Keratinocyte (primary cell): ENCODE measurements at regions not wholly inside any gene's neighbourhood (a gene's known extent, or its start where the extent isn't known, plus 50 kb on each side); places are given as distances from the start of the nearest gene placed in this dataset.

Experiments
- DNase-seq: peaks from one replicate; pipeline ENCODE4 v3.0.0-alpha.2; 2011; ENCODE audit warnings: low read depth, missing footprints, low spot score
- FAIRE-seq: peaks from 2 replicates; lab custom pipeline; 2011; peaks lifted over from hg19 to GRCh38; lab: Jason Lieb, UNC
- H2AFZ ChIP-seq: 2 replicates; pipeline ENCODE4 v1.6.0; 2012; ENCODE audit warnings: low read length, control low read depth, inconsistent platforms; ENCODE audit not compliant: control insufficient read depth
- H3K27ac ChIP-seq: 2 replicates; pipeline ENCODE4 v1.5.1; 2011; ENCODE audit warnings: low read length; ENCODE audit not compliant: control insufficient read depth, insufficient read depth
- H3K27me3 ChIP-seq: 3 replicates; pipeline ENCODE4 v1.6.0; 2011; ENCODE audit warnings: low read length; ENCODE audit not compliant: control insufficient read depth, insufficient read depth; ENCODE audit errors: extremely low read depth
- H3K36me3 ChIP-seq, 2 experiments: 2 replicates in 1 of 2; 3 replicates in 1 of 2; pipeline ENCODE4 v1.5.1; 2011; ENCODE audit warnings: low read length in 2 of 2, mild to moderate bottlenecking in 1 of 2; ENCODE audit not compliant: control insufficient read depth in 2 of 2, insufficient read depth in 2 of 2; ENCODE audit errors: extremely low read depth in 1 of 2
- H3K4me1 ChIP-seq: 3 replicates; pipeline ENCODE4 v1.5.1; 2011; ENCODE audit warnings: low read length; ENCODE audit not compliant: control insufficient read depth, insufficient read depth; ENCODE audit errors: extremely low read depth
- H3K4me2 ChIP-seq: 3 replicates; pipeline ENCODE4 v1.6.0; 2011; ENCODE audit warnings: low read depth, low read length; ENCODE audit not compliant: control insufficient read depth, insufficient read depth; ENCODE audit errors: extremely low read depth
- H3K4me3 ChIP-seq, 3 experiments: fragments of 200-600 bp in 1 of 3; sonication (generic) in 1 of 3; 2 replicates in 2 of 3; 3 replicates in 1 of 3; pipeline ENCODE4 v1.5.1; 2011 to 2016; ENCODE audit warnings: low read length in 3 of 3, mild to moderate bottlenecking in 3 of 3, control low read depth in 2 of 3, inconsistent platforms in 1 of 3, low read depth in 1 of 3, mixed read lengths in 1 of 3, mixed run types in 1 of 3, moderate library complexity in 1 of 3; ENCODE audit not compliant: control insufficient read depth in 2 of 3, insufficient read depth in 2 of 3; ENCODE audit errors: extremely low read depth in 1 of 3
- H3K79me2 ChIP-seq: 2 replicates; pipeline ENCODE4 v1.6.0; 2012; ENCODE audit warnings: low read length; ENCODE audit not compliant: control insufficient read depth, insufficient read depth
- H3K9ac ChIP-seq: 3 replicates; pipeline ENCODE4 v1.6.0; 2011; ENCODE audit warnings: low read length; ENCODE audit not compliant: control insufficient read depth, insufficient read depth; ENCODE audit errors: extremely low read depth
- H3K9me1 ChIP-seq: 3 replicates; pipeline ENCODE4 v1.6.0; 2011; ENCODE audit warnings: low read length; ENCODE audit not compliant: control insufficient read depth, insufficient read depth; ENCODE audit errors: extremely low read depth
- H3K9me3 ChIP-seq: 2 replicates; pipeline ENCODE4 v1.5.1; 2012; ENCODE audit warnings: low read depth, low read length; ENCODE audit not compliant: control insufficient read depth
- H4K20me1 ChIP-seq: 3 replicates; pipeline ENCODE4 v1.6.0; 2011; ENCODE audit warnings: low read length; ENCODE audit not compliant: control insufficient read depth, insufficient read depth; ENCODE audit errors: extremely low read depth
- EZH2 ChIP-seq: IDR thresholded peaks from one replicate; pipeline ENCODE4 v1.6.1; 2012; ENCODE audit warnings: inconsistent platforms, mild to moderate bottlenecking, low read length, moderate library complexity
- dilution Hi-C: fragments of 300-500 bp; cut with MboI; formaldehyde crosslinking; loops from one replicate; pipeline ENCODE4 v1.7.0; 2020; ENCODE audit warnings: low sequenced_read_pairs; ENCODE audit not compliant: extremely low pct_ligation_motif_present
- TF ChIP-seq, protein P1 (sequence below), 3 experiments: IDR thresholded peaks in 1 of 3; conservative IDR thresholded peaks in 1 of 3; optimal IDR thresholded peaks in 1 of 3; 2 replicates in 2 of 3; 3 replicates in 1 of 3; pipeline versions ENCODE3 to v1.5.1; 2011; ENCODE audit warnings: low read length in 3 of 3, mild to moderate bottlenecking in 3 of 3, moderate library complexity in 2 of 3, control low read depth in 1 of 3, inconsistent platforms in 1 of 3; ENCODE audit not compliant: insufficient read depth in 2 of 3; ENCODE audit errors: extremely low read depth in 1 of 3

DNA sequence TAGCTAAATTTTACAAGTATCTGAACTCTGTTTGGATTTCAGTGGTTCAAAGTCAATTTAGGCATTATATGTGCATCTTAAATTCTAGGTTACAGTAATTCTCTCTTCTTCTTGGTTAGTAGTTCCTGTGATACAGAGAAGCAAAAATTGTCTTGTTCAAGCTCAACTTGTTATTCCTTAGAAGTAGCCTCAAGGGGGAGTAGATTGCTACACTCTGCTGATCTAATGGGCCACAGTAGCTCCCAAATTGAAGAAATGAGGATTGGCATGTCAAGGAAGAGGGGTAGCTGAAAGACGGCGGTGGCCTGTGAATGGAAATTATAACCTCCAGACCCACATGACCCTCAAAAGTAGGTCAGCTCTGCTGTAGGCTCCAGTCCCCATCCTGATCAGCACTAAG is 334.7 kb downstream of the HRH4 start:
- dilution Hi-C loops = no loop called here
- no peaks in the 10 kb centered on the region for H3K36me3 ChIP-seq
- no peak overlapping the region for H3K4me2 ChIP-seq
- FAIRE-seq (no peak), DNase-seq (no peak)
- no peaks in the 10 kb centered on the region for H3K27me3 ChIP-seq
- H3K4me3 ChIP-seq = no peak overlapping the region
- H3K27ac ChIP-seq = no peak overlapping the region
- no peaks in the 10 kb centered on the region for H3K9me3 ChIP-seq
- H3K4me1 ChIP-seq = no peaks in the 10 kb centered on the region
- no peaks in the 10 kb centered on the region for H3K79me2 ChIP-seq
- no peaks in the 10 kb centered on the region for H3K9me1 ChIP-seq
- TF ChIP-seq, protein P1, sequence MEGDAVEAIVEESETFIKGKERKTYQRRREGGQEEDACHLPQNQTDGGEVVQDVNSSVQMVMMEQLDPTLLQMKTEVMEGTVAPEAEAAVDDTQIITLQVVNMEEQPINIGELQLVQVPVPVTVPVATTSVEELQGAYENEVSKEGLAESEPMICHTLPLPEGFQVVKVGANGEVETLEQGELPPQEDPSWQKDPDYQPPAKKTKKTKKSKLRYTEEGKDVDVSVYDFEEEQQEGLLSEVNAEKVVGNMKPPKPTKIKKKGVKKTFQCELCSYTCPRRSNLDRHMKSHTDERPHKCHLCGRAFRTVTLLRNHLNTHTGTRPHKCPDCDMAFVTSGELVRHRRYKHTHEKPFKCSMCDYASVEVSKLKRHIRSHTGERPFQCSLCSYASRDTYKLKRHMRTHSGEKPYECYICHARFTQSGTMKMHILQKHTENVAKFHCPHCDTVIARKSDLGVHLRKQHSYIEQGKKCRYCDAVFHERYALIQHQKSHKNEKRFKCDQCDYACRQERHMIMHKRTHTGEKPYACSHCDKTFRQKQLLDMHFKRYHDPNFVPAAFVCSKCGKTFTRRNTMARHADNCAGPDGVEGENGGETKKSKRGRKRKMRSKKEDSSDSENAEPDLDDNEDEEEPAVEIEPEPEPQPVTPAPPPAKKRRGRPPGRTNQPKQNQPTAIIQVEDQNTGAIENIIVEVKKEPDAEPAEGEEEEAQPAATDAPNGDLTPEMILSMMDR (optimal IDR thresholded peaks at IDR 0.05 in 1 of 3, IDR thresholded peaks at IDR 0.05 in 1 of 3, conservative IDR thresholded peaks at IDR 0.05 in 1 of 3; ENCODE audit: extremely low read depth in 1 of 3, insufficient read depth in 2 of 3, low read length in 3 of 3) = no peak
- TF ChIP-seq EZH2 = no peak
- no peak overlapping the region for H2AFZ ChIP-seq
- H4K20me1 ChIP-seq = no peaks in the 10 kb centered on the region
- no peak overlapping the region for H3K9ac ChIP-seq

DNA sequence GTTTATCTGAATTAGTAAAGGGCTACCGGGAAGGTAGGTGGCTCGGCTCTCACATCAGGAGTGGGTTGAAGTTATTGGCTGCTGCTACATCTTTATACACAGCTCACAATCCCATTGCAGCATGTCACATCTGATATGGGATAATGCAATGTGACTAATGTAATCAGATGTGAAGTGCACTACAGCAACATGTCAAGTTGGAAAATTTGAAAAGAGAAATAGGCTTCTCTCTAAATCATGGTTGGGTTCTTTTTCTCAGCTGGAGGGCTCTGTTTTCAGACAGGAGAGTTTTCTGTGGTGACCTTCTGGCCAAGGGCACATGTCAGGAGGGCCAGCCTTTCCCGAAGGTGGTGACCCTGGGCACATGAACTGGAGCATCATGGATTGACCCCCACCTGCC is 337.5 kb downstream of the HRH4 start:
- H3K4me3 ChIP-seq = no peak overlapping the region
- H3K36me3 ChIP-seq = no peaks in the 10 kb centered on the region
- H3K27ac ChIP-seq = no peak overlapping the region
- H4K20me1 ChIP-seq = no peaks in the 10 kb centered on the region
- no peaks in the 10 kb centered on the region for H3K27me3 ChIP-seq
- H2AFZ ChIP-seq = no peak overlapping the region
- H3K79me2 ChIP-seq = no peaks in the 10 kb centered on the region
- H3K4me1 ChIP-seq = no peaks in the 10 kb centered on the region
- H3K9me1 ChIP-seq = no peaks in the 10 kb centered on the region
- TF ChIP-seq, protein P1 (optimal IDR thresholded peaks at IDR 0.05 in 1 of 3, IDR thresholded peaks at IDR 0.05 in 1 of 3, conservative IDR thresholded peaks at IDR 0.05 in 1 of 3; ENCODE audit: extremely low read depth in 1 of 3, insufficient read depth in 2 of 3, low read length in 3 of 3) = no peak
- no peak for TF ChIP-seq EZH2
- no peak overlapping the region for H3K4me2 ChIP-seq
- no peak for FAIRE-seq
- dilution Hi-C loops = no loop called here
- no peak for DNase-seq
- H3K9me3 ChIP-seq = no peaks in the 10 kb centered on the region
- no peak overlapping the region for H3K9ac ChIP-seq
